ENCODE measurements at regions not wholly inside any gene's neighbourhood (a gene's known extent, or its start where the extent isn't known, plus 50 kb on each side); places are given as distances from the start of the nearest gene placed in this dataset.
"Not testable (repeated sequence)": the region's sequence is repeated elsewhere in the genome, so short reads cannot be mapped to it uniquely, and the experiment has no call there.

DNA sequence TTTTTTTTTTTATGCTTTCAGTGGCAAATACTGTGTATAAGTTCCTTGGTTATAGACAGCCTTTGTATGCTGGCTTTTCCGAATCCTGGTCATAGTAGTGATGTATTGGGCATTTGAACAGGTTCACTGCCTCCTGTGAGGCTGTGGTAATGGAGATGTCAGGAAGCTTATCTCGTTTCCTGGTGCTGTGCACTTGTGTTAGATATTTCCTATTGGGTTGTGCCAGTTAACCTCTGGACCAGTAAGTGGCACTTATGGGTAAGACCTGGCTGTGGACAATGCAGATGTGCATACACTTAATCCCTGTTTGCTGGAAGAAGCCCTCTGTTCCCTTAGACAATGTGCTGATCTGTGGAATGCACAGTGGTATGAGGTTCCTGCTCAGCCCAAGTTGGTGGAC, 135.4 kb upstream of the KITLG start:
- H3K4me3 ChIP-seq (ENCODE audit: low read length): no peak overlapping the region
- TF ChIP-seq, protein P1, sequence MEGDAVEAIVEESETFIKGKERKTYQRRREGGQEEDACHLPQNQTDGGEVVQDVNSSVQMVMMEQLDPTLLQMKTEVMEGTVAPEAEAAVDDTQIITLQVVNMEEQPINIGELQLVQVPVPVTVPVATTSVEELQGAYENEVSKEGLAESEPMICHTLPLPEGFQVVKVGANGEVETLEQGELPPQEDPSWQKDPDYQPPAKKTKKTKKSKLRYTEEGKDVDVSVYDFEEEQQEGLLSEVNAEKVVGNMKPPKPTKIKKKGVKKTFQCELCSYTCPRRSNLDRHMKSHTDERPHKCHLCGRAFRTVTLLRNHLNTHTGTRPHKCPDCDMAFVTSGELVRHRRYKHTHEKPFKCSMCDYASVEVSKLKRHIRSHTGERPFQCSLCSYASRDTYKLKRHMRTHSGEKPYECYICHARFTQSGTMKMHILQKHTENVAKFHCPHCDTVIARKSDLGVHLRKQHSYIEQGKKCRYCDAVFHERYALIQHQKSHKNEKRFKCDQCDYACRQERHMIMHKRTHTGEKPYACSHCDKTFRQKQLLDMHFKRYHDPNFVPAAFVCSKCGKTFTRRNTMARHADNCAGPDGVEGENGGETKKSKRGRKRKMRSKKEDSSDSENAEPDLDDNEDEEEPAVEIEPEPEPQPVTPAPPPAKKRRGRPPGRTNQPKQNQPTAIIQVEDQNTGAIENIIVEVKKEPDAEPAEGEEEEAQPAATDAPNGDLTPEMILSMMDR (IDR thresholded peaks at IDR 0.05; ENCODE audit: insufficient read depth, low read depth, low read length, missing control alignments): no peak
- no peak for DNase-seq (ENCODE audit: low read depth)

DNA sequence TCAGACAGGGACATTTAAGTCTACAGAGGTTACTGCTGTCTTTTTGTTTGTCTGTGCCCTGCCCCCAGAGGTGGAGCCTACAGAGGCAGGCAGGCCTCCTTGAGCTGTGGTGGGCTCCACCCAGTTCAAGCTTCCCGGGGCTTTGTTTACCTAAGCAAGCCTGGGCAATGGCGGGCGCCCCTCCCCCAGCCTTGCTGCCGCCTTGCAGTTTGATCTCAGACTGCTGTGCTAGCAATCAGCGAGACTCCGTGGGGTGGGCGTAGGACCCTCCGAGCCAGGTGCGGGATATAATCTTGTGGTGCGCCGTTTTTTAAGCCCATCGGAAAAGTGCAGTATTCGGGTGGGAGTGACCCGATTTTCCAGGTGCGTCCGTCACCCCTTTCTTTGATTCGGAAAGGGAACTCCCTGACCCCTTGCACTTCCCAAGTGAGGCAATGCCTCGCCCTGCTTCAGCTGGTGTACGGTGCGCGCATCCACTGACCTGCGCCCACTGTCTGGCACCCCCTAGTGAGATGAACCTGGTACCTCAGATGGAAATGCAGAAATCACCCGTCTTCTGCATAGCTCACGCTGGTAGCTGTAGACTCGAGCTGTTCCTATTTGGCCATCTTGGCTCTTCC, 134.1 kb upstream of the KITLG start:
- DNase-seq (ENCODE audit: low read depth); H3K4me3 ChIP-seq (ENCODE audit: low read length): not testable (repeated sequence)

DNA sequence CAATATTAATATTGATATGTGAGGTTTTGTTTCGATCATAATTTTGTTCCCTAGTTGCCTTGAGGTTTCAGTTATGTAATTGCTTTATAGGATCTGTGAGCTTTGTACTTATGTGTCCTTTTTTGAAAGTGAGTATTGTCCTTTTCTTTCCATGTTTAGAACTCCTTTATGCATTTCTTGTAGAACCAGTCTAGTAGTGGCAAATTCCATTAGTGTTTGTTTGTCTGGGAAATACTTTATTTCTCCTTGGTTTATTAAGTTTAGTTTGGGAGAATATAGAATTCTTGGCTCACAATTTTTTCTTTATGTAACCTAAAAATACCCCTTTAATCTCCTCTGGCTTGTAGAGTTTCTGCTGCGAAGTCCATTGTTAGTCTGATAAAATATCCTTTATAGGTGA, 127.5 kb upstream of the KITLG start:
- TF ChIP-seq, protein P1 (IDR thresholded peaks at IDR 0.05; ENCODE audit: insufficient read depth, low read depth, low read length, missing control alignments): no peak

DNA sequence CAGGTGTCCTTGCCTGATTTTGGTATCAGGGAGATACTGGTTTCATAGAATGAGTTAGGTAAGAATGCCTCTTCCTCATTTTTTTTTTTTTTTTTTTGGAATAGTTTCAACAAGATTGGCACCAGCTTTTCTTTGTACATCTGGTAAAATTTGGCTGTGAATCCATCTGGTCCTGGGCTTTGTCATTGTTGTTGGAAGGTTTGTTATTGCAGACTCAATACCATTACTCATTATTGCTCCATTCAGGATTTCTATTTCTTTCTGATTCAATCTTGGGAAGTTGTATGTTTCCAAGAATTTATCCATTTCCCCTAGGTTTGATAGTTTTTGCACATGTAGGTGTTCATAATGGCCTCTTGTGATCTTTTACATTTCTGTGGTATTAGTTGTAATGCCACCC, 126.0 kb upstream of the KITLG start:
- H3K4me3 ChIP-seq (ENCODE audit: low read length): no peak overlapping the region
- TF ChIP-seq, protein P1 (IDR thresholded peaks at IDR 0.05; ENCODE audit: insufficient read depth, low read depth, low read length, missing control alignments): no peak
- DNase-seq (ENCODE audit: low read depth): peak; percentile 9

More for the DNA sequence above, 127.5 kb upstream of the KITLG start:
- H3K4me3 ChIP-seq (ENCODE audit: low read length): no peak overlapping the region
- DNase-seq (ENCODE audit: low read depth): no peak

DNA sequence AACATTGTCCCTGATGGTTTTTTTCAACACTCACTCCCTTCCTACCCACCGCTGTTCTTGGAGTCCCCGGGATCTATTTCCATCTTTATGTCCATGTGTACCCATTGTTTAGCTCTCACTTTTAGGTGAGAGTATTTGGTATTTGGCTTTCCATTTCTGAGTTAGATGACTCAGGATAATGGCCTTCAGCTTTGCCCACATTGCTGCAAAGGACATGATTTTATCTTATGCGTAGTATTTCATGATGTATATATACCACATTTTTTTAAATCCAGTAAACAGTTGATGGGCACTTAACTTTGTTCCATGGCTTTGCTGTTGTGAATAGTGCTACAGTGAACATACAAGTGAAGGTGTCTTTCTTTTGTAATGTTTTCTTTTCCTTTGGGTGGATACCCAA, 123.5 kb upstream of the KITLG start:
- H3K4me3 ChIP-seq (ENCODE audit: low read length): no peak overlapping the region
- TF ChIP-seq, protein P1 (IDR thresholded peaks at IDR 0.05; ENCODE audit: insufficient read depth, low read depth, low read length, missing control alignments): no peak
- no peak for DNase-seq (ENCODE audit: low read depth)

DNA sequence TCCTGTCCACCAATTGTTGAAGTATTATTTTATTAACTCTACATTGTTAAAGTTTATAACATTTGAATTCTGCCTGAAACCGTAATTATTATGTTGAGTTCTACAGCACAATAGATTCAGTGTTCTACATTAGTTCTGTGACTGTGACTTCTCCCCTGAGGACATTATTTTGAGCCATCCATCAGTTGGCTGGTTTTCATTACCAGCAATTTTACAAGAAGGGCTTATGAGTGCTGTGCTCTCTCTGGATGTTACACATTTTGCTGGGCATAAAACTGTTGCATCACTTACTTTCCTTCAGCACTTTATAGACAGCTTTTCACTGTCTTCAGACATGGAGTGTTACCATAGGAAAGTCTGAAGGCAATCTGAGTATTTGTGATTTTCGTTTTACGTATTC, 118.2 kb upstream of the KITLG start:
- H3K4me3 ChIP-seq (ENCODE audit: low read length): no peak overlapping the region
- TF ChIP-seq, protein P1 (IDR thresholded peaks at IDR 0.05; ENCODE audit: insufficient read depth, low read depth, low read length, missing control alignments): no peak
- no peak for DNase-seq (ENCODE audit: low read depth)

DNA sequence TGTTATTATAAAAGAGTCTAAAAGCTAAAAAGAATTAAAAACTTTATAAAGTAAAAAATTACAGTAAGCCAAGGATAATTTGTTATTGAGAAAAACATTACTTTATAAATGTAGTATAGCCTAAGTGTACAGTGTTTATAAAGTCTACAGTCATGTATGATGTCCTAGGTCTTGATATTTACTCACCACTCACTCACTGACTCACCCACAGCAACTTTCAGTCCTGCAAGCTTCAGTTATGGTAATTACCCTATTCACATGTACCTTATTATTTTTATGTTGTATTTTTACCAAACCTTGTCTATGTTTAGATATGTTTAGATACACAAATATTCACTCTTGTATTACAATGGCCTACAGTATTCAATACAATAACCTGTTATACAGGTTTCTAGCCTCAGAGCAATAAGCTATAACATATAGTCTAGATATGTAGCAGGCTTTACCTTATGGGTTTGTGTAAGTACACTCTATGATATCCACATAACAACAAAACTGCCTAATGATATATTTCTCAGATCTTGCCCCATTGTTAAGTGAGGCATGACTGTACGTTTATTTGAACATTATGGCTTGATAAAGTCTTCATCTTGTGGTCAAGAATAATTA, 113.7 kb upstream of the KITLG start:
- DNase-seq (ENCODE audit: low read depth): peak; percentile 73
- TF ChIP-seq, protein P1 (IDR thresholded peaks at IDR 0.05; ENCODE audit: insufficient read depth, low read depth, low read length, missing control alignments): no peak
- H3K4me3 ChIP-seq (ENCODE audit: low read length): no peak overlapping the region

Measured in epithelial cell of esophagus (primary cell).